GM20000 (cell line): ENCODE measurements at regions not wholly inside any gene's neighbourhood (a gene's known extent, or its start where the extent isn't known, plus 50 kb on each side); places are given as distances from the start of the nearest gene placed in this dataset.

Experiments used
- DNase-seq: peaks from one replicate; pipeline ENCODE4 v3.0.0; 2012; ENCODE audit warnings: low spot score
- CTCF ChIP-seq: IDR thresholded peaks from 2 replicates; pipeline ENCODE4 v1.5.1; 2012; ENCODE audit warnings: mild to moderate bottlenecking, control low read depth; ENCODE audit errors: extremely low read depth, missing control alignments

- DNase-seq, result no peak
- no peak for TF ChIP-seq CTCF
Observed at GRCh38 chr6:14851281-14851680, 394.6 kb upstream of the JARID2 start.

- no peak for DNase-seq
- TF ChIP-seq CTCF, result no peak
Observed at GRCh38 chr6:14852375-14852774, 393.5 kb upstream of the JARID2 start.

- DNase-seq, result no peak
- TF ChIP-seq CTCF, result no peak
Observed at GRCh38 chr6:14856177-14856576, 389.7 kb upstream of the JARID2 start.

GRCh38 chr6:14857001-14857400 is 388.9 kb upstream of the JARID2 start:
- no peak for TF ChIP-seq CTCF
- DNase-seq, result no peak

GRCh38 chr6:14857501-14857900 is 388.4 kb upstream of the JARID2 start:
- peak; percentile 33 for DNase-seq
- TF ChIP-seq CTCF, result no peak

- DNase-seq, result no peak
Observed at GRCh38 chr6:14858808-14859207, 387.1 kb upstream of the JARID2 start.

GRCh38 chr6:14860774-14861173 is 385.1 kb upstream of the JARID2 start:
- DNase-seq, result no peak
- no peak for TF ChIP-seq CTCF

More at GRCh38 chr6:14858808-14859207, 387.1 kb upstream of the JARID2 start:
- no peak for TF ChIP-seq CTCF
